SU-DHL-6 (cell line): ENCODE measurements at regions not wholly inside any gene's neighbourhood (a gene's known extent, or its start where the extent isn't known, plus 50 kb on each side); places are given as distances from the start of the nearest gene placed in this dataset.

Source experiments
- CTCF ChIP-seq: fragments of 200-600 bp; sonication (generic); IDR thresholded peaks from one replicate; pipeline ENCODE4 v1.5.1; 2017; ENCODE audit warnings: antibody characterized with exemption, mild to moderate bottlenecking, low read length, moderate library complexity; ENCODE audit not compliant: insufficient read depth, poor library complexity, severe bottlenecking
- EZH2phosphoT487 ChIP-seq: fragments of 200-600 bp; sonication (generic), shearing (Covaris generic); conservative IDR thresholded peaks from 2 replicates; pipeline ENCODE4 v1.6.1; 2018; ENCODE audit warnings: mild to moderate bottlenecking, antibody characterized with exemption, low read length, moderate library complexity, mixed read lengths

GRCh38 chr10:3548076-3548475 is 236.9 kb downstream of the KLF6 start:
- TF ChIP-seq CTCF (no peak), EZH2phosphoT487 (no peak)
